SKM-1 (cell line): ENCODE measurements at regions not wholly inside any gene's neighbourhood (a gene's known extent, or its start where the extent isn't known, plus 50 kb on each side); places are given as distances from the start of the nearest gene placed in this dataset.

Experiments used
- DNase-seq: peaks from one replicate; lab custom pipeline; 2025; ENCODE audit not compliant: unreplicated experiment; lab: John Stamatoyannopoulos, UW

- DNase-seq = no peak
Measured at GRCh38 chr9:8262625-8263622, 463.3 kb upstream of the DMAC1 start.

GRCh38 chr9:8261737-8262136, 462.2 kb upstream of the DMAC1 start:
- DNase-seq = no peak

DNA sequence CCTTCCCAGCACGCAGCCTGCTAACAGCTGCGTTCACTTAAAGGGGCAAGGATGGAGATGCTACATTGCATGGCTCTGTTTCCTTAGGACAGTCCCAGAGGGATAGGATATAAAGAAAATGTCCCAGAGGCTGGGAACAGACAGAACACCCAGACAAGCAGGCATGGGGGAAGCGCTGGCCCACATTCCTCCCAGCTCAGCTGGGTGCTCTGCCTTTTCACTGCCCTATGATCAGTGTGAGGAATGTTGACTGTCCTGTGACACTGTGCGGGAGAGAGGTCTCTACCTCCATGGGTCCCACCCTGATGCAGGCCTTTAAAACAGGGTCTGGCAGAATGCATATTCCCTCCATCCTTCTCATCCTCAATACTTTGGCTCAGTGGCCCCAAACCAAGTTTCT, 459.4 kb upstream of the DMAC1 start:
- no peak for DNase-seq

- no peak for DNase-seq
Measured at GRCh38 chr9:8256880-8257279, 457.3 kb upstream of the DMAC1 start.

- DNase-seq = no peak
Measured at GRCh38 chr9:8255850-8256249, 456.3 kb upstream of the DMAC1 start.

DNA sequence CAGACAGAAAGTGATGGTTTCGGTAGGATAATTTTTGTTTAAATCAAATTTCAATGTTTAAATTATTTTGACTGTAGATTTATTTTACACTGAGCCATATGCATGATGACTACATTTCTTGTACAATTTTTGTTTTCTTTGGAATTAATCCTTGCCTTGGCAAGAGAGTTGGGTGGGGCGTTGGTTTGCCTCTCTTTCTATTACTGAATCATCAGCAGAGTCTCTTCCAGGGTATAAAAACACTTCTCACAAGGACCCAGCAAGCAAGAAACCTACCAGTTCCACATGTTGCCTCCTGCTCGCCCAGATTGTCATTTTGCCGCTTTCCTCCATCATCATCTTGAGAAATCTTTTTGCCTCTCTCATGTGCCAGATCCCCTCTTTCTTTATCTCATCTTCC, 455.0 kb upstream of the DMAC1 start:
- DNase-seq = no peak

- DNase-seq = no peak
Measured at GRCh38 chr9:8252445-8252844, 452.9 kb upstream of the DMAC1 start.

GRCh38 chr9:8251566-8251965, 452.0 kb upstream of the DMAC1 start:
- DNase-seq = no peak

DNA sequence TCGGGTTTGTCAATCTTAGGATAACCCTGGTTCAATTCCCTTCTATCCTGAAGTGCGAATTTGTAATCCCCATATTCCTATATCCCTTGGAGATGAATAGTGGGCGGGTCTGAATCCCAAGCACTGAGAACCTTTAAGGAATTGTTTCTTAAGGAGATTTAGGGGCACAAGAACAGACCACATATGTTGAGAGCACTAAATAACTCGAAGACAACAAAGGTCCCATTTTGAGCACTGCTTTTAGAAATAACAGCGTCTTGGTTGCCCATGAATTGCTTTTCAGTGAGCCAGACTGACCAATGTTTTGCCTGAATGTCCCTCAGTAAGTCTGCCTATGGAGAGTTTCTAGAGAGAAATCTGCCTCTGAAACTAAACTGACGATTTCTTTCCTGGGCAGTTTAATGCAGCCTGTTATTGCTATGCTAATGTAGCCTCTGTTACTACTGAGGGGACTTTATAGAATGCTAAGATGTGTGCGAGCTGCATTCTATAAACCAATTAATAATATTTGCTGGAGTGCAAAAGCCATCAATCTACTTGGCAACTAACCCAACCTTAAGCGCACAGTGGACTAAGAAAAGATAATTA, 445.0 kb upstream of the DMAC1 start:
- DNase-seq = no peak

GRCh38 chr9:8241201-8241600, 441.6 kb upstream of the DMAC1 start:
- no peak for DNase-seq

DNA sequence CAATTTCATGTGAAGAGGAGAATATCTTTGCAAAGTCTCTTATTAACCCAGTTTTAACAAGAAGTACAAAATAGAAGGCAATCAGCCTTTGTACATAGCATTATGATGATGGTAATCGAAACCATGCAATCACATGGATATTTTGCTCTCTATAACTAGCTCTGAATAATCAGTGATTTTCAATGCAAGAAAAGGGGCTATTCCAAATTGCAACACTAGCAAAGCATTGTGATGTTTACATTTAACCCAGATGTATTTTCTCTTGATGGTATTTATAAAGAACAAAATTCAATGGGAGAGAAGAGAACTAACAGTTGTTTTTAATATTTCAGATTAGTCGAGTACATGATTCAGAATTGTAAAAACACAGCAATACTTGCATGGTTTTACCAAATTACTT, 437.5 kb upstream of the DMAC1 start:
- DNase-seq = no peak

- DNase-seq = no peak
Measured at GRCh38 chr9:8235489-8235888, 435.9 kb upstream of the DMAC1 start.

- no peak for DNase-seq
Measured at GRCh38 chr9:8234316-8234715, 434.7 kb upstream of the DMAC1 start.

GRCh38 chr9:8232726-8233125, 433.1 kb upstream of the DMAC1 start:
- DNase-seq = no peak

DNA sequence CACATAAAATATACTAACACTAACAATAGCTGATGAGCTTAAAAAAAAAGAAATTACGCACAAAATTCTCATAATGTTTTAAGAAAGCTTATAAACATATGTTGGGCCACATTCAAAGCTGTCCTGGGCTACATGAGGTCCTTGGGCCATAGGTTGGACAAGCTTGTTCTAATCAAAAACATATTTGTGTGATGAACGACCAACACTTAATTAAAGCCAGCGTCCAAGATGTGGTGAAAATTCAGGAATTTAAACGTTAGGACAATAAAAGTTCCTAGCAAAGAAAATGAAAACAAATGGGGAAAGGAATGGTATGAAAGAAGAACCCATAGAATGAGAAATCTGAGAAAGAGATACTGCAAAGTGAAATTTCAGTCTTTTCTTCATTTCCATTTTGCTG, 429.6 kb upstream of the DMAC1 start:
- DNase-seq = no peak

DNA sequence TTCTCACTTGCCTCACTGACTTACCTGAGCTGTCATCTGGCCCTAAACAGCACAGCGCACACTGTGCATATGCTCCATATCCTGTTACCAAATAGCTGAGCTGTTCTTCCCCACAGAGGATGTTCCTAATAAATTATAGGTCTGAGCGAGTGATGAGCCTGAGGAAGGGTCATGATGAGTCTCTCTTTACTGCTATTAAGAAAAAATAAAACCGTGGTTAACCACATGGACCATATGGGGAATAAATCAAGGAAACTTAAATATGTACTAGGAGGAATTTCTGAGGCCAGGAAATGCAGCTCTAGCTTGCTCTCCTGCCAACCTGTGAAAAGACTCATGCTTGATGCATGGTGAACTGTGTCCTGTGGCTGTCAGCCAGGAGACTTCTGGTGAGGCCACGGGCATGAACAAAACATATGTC, 424.8 kb upstream of the DMAC1 start:
- DNase-seq = no peak

- no peak for DNase-seq
Measured at GRCh38 chr9:8223861-8224260, 424.3 kb upstream of the DMAC1 start.

DNA sequence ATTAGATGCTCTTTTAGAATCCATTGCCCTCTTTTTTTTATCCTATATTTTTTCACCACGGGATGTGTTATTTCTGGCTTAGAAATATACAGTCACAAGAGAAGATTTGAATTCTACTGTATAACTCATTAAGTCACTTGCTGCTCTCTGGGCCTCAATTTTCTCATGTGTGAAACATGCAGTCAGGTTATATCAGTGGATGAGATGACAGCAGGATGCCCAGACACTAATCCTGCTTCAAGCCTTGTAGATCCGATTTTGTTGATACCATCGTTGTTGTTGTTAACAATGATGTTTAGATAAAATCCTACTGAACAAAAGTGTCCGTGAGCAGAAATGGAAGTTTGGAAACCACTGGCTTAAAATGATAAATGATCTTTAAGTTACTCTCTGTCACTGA, 421.9 kb upstream of the DMAC1 start:
- DNase-seq = no peak

- no peak for DNase-seq
Measured at GRCh38 chr9:8208465-8208864, 408.9 kb upstream of the DMAC1 start.

- DNase-seq = no peak
Measured at GRCh38 chr9:8207596-8207995, 408.0 kb upstream of the DMAC1 start.

DNA sequence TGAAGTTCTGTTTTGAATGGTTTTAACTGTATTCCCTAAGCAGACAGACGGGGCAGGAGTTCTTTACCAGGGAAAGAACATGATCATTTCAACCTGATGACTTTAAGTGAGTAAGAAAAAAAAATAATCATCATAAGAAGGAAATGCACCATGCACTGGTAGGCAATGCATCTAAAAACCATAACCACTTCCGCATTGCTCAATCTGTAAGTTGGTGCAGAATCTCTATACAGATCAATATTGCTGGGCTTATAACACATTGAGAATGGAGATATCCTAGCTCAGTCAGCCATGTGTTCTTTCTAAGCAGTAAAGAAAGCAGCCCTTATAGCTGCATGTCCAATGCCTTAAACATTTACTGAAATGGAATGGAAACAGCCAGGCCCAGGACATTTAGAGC, 407.1 kb upstream of the DMAC1 start:
- no peak for DNase-seq

DNA sequence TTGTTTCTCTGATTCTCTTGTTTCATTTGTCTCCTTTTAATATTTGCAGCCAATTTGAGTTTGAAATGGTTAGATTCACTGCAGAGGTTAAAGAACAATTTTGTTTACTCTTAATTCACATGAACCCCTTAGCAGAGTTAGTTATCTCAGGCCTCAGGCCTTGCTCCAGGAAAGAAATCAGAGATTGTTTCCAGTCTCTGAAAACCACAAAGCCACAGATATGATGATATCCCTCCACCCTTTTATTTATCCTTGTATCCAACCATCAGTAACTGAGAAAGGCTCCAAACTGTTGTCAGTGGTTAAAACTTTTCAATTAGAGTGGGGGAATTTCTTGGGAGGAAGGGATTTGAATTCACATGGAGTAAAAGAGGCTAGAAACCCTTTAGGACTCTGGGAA, 406.0 kb upstream of the DMAC1 start:
- DNase-seq = no peak

DNA sequence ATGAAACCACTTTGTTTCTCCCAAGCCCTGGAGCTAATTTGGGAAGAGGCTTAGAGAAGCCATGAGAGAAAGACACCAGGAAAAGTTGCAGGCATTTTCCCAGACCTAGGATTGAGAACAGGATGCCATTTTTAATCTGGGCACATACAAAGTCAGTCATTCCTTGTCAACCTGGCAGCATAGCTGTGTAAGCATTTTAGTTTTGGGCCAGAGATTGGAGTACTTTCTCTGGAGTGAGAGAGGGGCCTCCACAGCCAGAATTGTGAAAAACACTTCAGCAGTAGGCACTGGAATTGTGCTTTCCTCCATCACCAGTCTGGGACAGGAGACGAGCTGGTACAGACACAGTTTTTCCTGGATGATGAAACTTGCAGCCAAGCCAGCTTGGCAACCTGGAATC, 390.3 kb upstream of the DMAC1 start:
- DNase-seq = no peak
